Stimulated activated CD8-positive, alpha-beta memory T cell treated with anti-CD3 and anti-CD28 coated beads, Interleukin-15, amount 100 ng/mL, for 48 hours (primary cell): ENCODE measurements at regions not wholly inside any gene's neighbourhood (a gene's known extent, or its start where the extent isn't known, plus 50 kb on each side); places are given as distances from the start of the nearest gene placed in this dataset.
"Not testable (repeated sequence)": the region's sequence is repeated elsewhere in the genome, so short reads cannot be mapped to it uniquely, and the experiment has no call there.

Experiments
- DNase-seq, 2 donors: peaks; one replicate each; pipeline ENCODE4 v3.0.0-alpha.2; 2020; ENCODE audit warnings: low read depth in 2 of 2

GRCh38 chr4:20196476-20196875 is 55.2 kb upstream of the SLIT2 start:
- no peak for DNase-seq

DNA sequence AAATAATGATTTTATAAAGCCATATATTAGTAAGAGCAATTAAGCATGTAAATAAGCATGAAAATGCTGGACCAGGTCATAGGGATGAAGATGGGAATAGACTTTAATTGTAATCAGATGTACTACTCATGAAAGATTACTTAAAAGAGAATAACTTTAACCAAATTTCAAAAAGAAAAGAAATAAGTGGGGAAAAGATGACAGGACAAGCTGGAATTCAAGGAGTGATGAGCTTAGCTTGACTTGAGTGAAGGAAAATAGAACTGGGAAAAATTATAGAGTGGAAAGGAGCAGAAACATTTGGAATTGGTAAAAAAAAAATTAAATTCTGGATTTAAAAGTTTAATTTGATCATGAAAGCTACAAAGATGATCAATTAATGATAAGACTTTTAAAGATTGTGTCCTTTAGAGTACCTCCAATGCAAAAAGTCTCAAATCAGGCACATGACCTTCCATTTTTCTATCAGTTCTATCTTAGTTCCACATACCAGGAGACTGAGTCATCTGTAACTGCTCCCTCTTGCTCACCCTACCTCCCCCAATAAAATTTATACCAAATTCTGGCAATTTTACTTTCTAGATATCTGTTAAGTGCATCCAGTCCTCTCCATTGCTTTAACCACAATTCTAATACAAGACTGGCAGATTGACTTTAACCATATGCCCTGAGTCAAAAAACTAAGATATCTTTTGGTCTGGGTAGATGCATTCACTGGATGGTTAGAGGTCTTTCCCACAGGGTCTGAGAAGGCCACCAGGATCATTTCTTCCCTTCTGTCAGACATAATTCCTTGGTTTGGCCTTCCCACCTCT is 56.4 kb upstream of the SLIT2 start:
- no peak for DNase-seq

- DNase-seq: no peak
Observed at GRCh38 chr4:20194123-20195013, 57.3 kb upstream of the SLIT2 start.

DNA sequence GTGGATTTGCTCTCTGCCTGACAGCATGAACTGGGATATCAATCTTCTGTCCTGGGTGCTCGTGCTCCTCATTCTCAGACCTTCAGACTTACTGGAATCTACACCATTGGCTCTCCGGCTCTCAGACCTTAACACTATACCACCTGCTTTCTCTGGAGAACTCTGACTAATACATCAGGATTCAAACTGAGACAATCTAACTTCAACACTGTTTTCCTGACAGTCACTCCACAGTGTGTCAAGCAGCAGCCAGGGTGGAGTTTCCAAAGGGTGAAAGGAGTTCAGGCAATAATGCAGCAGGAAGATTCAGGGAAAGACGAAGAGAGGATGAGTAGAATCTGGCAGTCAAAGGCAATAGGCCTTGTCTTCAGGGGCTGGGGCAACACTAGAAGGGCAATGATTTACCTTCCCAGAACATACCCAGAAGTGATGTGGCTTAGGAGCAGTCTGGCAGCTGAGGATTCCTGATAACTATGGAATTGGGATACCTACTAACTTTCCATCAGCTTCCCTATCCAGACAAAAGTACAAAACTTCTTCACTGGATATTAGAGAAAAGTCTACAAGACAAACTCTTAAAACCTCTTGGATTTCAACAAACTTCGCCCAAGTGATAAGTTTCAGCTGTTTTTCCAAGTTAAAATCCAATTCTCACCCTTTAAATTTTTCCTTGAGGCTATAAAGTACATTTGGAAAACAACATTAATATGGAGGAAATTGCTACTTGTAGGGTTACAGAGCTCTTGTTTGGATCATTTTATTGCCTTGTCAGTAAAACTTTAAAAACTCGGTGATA is 58.4 kb upstream of the SLIT2 start:
- DNase-seq: no peak

DNA sequence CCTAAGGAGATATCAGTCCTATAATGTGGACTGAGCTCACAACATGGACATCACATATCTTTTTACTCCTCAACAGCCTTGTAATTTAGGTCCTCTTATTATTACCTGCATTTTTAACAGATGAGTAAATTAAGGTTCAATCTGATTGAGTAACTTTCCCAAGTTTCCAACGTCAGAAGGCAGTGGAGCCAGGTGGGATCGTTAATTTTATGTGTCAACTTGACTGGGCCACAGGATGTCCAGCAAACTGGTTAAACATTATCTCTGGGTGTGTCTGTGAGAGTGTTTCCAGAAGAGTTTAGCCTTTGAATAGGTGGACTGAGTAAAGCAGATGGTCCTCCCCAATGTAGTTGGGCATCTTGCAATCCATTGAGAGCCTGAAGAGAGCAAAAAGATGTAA is 59.0 kb upstream of the SLIT2 start:
- DNase-seq: no peak

GRCh38 chr4:20185103-20185502 is 66.6 kb upstream of the SLIT2 start:
- no peak for DNase-seq

DNA sequence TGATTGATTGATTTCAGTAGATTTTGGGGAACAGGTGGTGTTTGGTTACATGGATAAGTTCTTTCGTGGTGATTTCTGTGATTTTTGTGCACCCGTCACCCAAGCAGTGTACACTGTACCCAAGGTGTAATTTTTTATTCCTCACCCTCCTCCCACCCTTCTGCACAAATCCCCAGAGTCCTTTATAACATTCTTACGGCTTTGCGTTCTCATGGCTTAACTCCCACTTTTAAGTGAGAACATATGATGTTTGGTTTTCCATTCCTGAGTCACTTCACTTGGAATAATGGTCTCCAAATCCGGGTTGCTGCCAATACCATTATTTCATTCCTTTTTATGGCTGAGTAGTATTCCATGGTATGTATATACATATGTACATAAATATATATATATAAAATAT is 68.6 kb upstream of the SLIT2 start:
- DNase-seq: not testable (repeated sequence)

DNA sequence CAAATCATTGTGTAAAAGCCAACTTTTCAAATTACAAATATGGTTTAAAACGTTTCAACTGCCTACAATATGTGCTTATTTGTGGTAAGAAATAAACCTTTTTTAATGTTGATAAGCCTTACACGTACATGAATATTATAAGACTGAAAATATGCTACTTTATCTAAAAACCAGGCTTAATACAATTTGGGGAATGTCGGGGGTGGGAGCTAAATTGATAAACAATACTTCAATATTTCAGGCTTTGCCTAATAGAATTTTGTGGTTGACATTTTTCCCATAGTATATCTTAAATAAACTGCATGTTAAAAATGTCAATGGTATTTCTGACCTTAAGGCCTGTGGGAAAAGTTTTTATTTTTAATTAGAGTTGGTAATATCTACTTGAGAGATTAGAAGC is 69.8 kb upstream of the SLIT2 start:
- no peak for DNase-seq

DNA sequence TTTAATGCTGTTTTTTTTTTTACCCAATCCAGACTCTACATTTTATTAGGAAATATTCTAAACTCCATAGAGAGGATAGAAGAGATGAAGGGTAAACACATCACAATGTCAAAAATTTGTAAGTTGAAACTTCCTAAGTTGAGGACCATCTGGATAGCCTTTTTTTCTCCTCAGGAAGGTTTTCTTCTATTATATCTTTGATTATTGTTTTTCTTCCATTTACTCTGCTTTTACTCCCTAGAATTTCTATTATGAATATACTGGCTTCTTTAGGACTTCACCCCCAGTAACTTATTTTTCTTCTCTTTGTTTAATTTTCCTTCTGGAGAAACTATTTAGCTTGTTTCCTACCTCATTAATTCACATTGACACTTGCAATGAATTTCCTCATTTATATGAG is 71.2 kb upstream of the SLIT2 start:
- DNase-seq: no peak

GRCh38 chr4:20178902-20179576 is 72.7 kb upstream of the SLIT2 start:
- no peak for DNase-seq

- DNase-seq: no peak
Observed at GRCh38 chr4:20176881-20177280, 74.8 kb upstream of the SLIT2 start.

DNA sequence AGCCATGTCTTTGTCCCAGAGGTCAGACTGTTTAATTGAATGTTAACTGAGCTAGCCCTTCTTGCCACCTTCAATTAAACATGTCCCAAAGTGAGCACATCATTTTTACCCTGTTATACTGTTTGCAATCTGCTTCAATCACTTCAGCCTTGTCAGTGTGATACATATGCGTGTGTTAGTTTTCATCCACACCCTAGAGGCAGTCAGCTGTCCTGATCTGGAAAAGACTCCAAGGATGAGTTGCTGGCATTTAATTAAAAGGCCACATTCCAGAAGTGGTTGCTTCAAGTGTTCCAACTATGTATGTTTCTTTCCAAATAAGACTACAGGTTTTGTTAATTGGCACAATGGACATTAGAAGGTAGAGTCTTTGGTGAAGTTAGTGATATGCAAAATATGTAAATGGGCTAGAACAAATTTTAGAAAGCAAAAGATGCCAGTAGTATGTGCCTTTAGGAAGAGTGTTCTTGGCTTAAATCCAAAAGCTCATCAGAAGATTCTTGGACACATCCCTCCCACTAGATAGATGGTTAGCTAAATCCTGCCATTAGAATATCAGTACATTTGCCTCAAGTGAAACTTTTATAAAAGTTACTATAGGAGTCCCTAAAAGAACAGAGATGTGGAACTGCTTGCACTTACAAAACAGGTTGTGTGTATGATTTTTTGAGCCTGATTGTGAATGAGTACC is 79.5 kb upstream of the SLIT2 start:
- no peak for DNase-seq

DNA sequence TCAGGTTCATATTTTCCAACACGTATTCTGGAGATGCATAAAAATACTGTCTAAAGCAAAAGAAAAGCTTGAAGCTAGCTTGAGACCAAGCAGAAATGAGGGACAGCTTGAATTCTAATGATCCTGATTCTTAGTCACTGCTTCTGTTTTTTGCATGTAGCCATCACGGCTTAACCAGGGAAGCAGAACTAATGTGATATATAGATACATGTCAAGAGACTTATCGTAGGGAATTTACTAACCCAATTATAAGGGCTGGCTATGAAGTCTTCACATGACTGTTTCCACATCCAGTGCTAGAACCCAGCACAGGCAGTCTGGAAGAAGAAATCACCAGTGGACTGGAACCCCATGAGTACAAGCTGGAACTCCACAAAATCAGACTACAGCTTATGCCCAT is 85.2 kb upstream of the SLIT2 start:
- no peak for DNase-seq

DNA sequence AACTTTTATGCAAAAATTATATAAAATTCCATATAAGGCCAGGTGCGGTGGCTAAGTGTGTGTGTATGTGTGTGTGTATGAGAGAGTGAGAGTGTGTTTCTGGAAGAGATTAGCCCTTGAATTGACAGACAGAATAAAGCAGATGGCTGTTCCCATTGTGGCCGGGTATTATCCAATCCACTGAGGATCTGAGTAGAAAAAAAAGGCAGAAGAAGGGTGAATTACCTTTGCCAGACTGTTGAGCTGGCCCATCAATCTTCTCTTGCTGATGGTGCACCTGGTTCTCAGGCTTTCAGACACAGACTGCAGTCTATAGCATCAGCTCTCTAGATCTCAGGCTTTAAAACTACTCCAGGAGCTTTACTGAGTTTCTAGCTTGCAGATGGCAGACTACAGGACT is 92.2 kb upstream of the SLIT2 start:
- no peak for DNase-seq

DNA sequence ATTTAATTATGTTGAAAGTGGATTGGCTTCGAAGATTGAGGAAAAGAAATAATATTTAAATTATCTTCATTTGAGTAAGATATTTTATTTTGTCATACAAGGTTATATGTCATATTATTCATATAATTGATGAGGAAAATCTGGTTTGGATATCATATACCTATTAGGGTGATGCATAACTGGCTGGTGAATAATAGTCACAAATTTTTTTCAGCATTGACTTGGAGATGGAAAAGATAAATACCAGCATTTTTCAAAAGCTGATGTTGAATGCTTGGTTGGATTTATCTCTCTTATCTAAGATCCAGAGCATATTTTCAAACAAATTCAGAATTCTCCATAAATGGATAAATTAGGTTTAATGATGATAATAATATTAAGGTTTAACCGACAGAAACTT is 93.5 kb upstream of the SLIT2 start:
- DNase-seq: no peak

DNA sequence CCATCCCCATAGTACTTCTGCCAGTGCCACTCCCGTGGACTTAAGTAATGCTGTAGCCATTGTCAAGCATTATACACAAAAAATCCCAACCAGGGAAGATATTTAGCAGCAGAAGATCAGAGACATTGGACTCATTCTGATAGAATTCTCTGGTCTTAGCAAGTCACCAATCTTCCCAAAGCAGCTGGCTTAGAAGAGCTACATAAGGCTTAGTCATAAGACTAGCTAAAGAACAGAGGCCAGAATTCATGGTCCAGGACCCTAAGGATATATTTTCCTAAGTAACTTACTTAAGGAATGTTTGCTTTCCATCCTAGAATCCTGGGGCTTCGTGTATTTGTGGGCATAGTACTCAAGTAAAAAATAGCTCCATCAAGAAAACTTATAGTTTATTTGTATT is 100.3 kb upstream of the SLIT2 start:
- no peak for DNase-seq

DNA sequence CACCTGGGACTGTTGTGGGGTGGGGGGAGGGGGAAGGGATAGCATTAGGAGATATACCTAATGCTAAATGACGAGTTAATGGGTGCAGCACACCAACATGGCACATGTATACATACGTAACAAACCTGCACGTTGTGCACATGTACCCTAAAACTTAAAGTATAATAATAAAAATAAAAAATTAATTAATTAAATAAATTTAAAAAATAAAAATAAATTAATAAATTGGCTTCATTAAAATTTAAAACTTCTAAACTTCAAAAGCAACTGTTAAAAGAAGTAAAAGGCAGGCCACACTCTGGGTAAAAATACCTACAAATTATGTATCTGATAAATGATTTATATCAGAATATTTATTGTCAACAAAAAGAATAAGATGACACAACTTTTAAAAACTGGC is 102.6 kb upstream of the SLIT2 start:
- not testable (repeated sequence) for DNase-seq

GRCh38 chr4:20137176-20137575 is 114.5 kb upstream of the SLIT2 start:
- no peak for DNase-seq

- DNase-seq: no peak
Observed at GRCh38 chr4:20127626-20128025, 124.1 kb upstream of the SLIT2 start.

- no peak for DNase-seq
Observed at GRCh38 chr4:20126906-20127305, 124.8 kb upstream of the SLIT2 start.
